ENCODE measurements at regions not wholly inside any gene's neighbourhood (a gene's known extent, or its start where the extent isn't known, plus 50 kb on each side); places are given as distances from the start of the nearest gene placed in this dataset.

GRCh38 chr5:143547342-143547741 lies 143.9 kb upstream of the NR3C1 start:
- no peak for TF ChIP-seq CTCF (IDR thresholded peaks at IDR 0.05)
- TF ChIP-seq POLR2A (IDR thresholded peaks at IDR 0.05): no peak

All from heart left ventricle (tissue), 13 donors.